Liver (tissue), 8 donors: ENCODE measurements at regions not wholly inside any gene's neighbourhood (a gene's known extent, or its start where the extent isn't known, plus 50 kb on each side); places are given as distances from the start of the nearest gene placed in this dataset.

ENCODE experiments used
- DNase-seq: peaks from one replicate; pipeline ENCODE4 v3.0.0-alpha.2; 2017; ENCODE audit warnings: low spot score
- H3K27ac ChIP-seq, 2 donors: one replicate each; pipeline ENCODE4 v1.7.0; 2013; ENCODE audit warnings: inconsistent platforms in 2 of 2, low read length in 2 of 2, control low read depth in 1 of 2, low read depth in 1 of 2, mild to moderate bottlenecking in 1 of 2
- H3K27me3 ChIP-seq, 4 donors: one replicate each; pipeline versions ENCODE4 v1.6.1 to v1.7.0; 2013; ENCODE audit warnings: low read length in 3 of 4, inconsistent platforms in 1 of 4, mild to moderate bottlenecking in 1 of 4, moderate library complexity in 1 of 4; ENCODE audit not compliant: control insufficient read depth in 4 of 4, insufficient read depth in 4 of 4
- H3K36me3 ChIP-seq, 4 donors: one replicate each; pipeline versions ENCODE4 v1.6.1 to v1.7.0; 2013; ENCODE audit warnings: low read length in 3 of 4, mild to moderate bottlenecking in 3 of 4, low read depth in 1 of 4, moderate library complexity in 1 of 4; ENCODE audit not compliant: control insufficient read depth in 4 of 4, insufficient read depth in 3 of 4
- H3K4me1 ChIP-seq, 4 donors: one replicate each; pipeline versions ENCODE4 v1.6.1 to v1.7.0; 2013; ENCODE audit warnings: low read length in 3 of 4, mild to moderate bottlenecking in 3 of 4, moderate library complexity in 1 of 4; ENCODE audit not compliant: control insufficient read depth in 4 of 4, insufficient read depth in 4 of 4
- H3K4me3 ChIP-seq, 3 donors: one replicate each; pipeline versions ENCODE4 v1.6.1 to v1.7.0; 2013; ENCODE audit warnings: low read length in 3 of 3, control low read depth in 1 of 3, low read depth in 1 of 3, mild to moderate bottlenecking in 1 of 3
- H3K9ac ChIP-seq, 2 donors: one replicate each; pipeline ENCODE4 v1.7.0; 2013; ENCODE audit warnings: low read length in 2 of 2, mild to moderate bottlenecking in 2 of 2, moderate library complexity in 2 of 2, control low read depth in 1 of 2, low read depth in 1 of 2
- H3K9me3 ChIP-seq, 4 donors: one replicate each; pipeline versions ENCODE4 v1.6.1 to v1.7.0; 2013; ENCODE audit warnings: low read length in 3 of 4; ENCODE audit not compliant: control insufficient read depth in 4 of 4
- EGR1 ChIP-seq, 2 donors: IDR thresholded peaks; 2 replicates each; pipeline ENCODE4 v1.6.1; 2016 to 2018; ENCODE audit warnings: antibody characterized with exemption in 2 of 2, low read depth in 2 of 2
- FOXA1 ChIP-seq: IDR thresholded peaks from 2 replicates; pipeline ENCODE4 v1.6.1; 2016; ENCODE audit warnings: antibody characterized with exemption
- FOXA2 ChIP-seq: IDR thresholded peaks from 2 replicates; pipeline ENCODE4 v1.6.1; 2016; ENCODE audit warnings: antibody characterized with exemption
- GABPA ChIP-seq, 2 donors: IDR thresholded peaks in 1 of 2; conservative IDR thresholded peaks in 1 of 2; 2 replicates each; pipeline ENCODE4 v1.6.1; 2016; ENCODE audit warnings: antibody characterized with exemption in 2 of 2, mild to moderate bottlenecking in 1 of 2, moderate library complexity in 1 of 2
- HNF4A ChIP-seq, 2 donors: conservative IDR thresholded peaks; 2 replicates each; pipeline ENCODE4 v1.6.1; 2016; ENCODE audit warnings: antibody characterized with exemption in 2 of 2, mild to moderate bottlenecking in 2 of 2
- HNF4G ChIP-seq: IDR thresholded peaks from 2 replicates; pipeline ENCODE4 v1.6.1; 2016; ENCODE audit warnings: antibody characterized with exemption
- JUND ChIP-seq, 2 donors: IDR thresholded peaks; 2 replicates each; pipeline ENCODE4 v1.6.1; 2016; ENCODE audit warnings: antibody characterized with exemption in 2 of 2
- NR2F2 ChIP-seq: IDR thresholded peaks from 2 replicates; pipeline ENCODE4 v1.6.1; 2016; ENCODE audit warnings: antibody characterized with exemption
- RAD21 ChIP-seq, 2 donors: IDR thresholded peaks; 2 replicates each; pipeline ENCODE4 v1.6.1; 2016; ENCODE audit warnings: antibody characterized with exemption in 2 of 2, mild to moderate bottlenecking in 2 of 2
- RXRA ChIP-seq, 2 donors: IDR thresholded peaks; 2 replicates each; pipeline ENCODE4 v1.6.1; 2017 to 2018; ENCODE audit warnings: antibody characterized with exemption in 2 of 2, mild to moderate bottlenecking in 1 of 2
- SP1 ChIP-seq: IDR thresholded peaks from 2 replicates; pipeline ENCODE4 v1.6.1; 2018; ENCODE audit warnings: antibody characterized with exemption, mild to moderate bottlenecking
- TAF1 ChIP-seq: conservative IDR thresholded peaks from 2 replicates; pipeline ENCODE4 v1.6.1; 2016; ENCODE audit warnings: antibody characterized with exemption, mild to moderate bottlenecking
- YY1 ChIP-seq: IDR thresholded peaks from 2 replicates; pipeline ENCODE4 v1.6.1; 2016; ENCODE audit warnings: antibody characterized with exemption, mild to moderate bottlenecking
- WGBS: extraction: QIAGEN DNeasy Blood & Tissue Kit; methylation state at CpG from one replicate; pipeline ENCODE4 v1.1.7; 2013; 5-methylcytosine and 5-hydroxymethylcytosine counted together
- TF ChIP-seq, protein P1 (sequence below): IDR thresholded peaks from 2 replicates; pipeline ENCODE4 v1.6.1; 2016; ENCODE audit warnings: antibody characterized with exemption, mild to moderate bottlenecking
- TF ChIP-seq, protein P2 (sequence below): IDR thresholded peaks from 2 replicates; pipeline ENCODE4 v1.6.1; 2016; ENCODE audit warnings: antibody characterized with exemption
- TF ChIP-seq, protein P3 (sequence below): fragments of 150-350 bp; IDR thresholded peaks from 2 replicates; pipeline ENCODE4 v1.5.1; 2017; ENCODE audit warnings: improper control_type of control experiment, low read depth, low read length; ENCODE audit not compliant: missing input control
- TF ChIP-seq, protein P4 (sequence below): IDR thresholded peaks from 2 replicates; pipeline ENCODE4 v1.6.1; 2016; ENCODE audit warnings: antibody characterized with exemption
- TF ChIP-seq, protein P5 (sequence below): IDR thresholded peaks from 2 replicates; pipeline ENCODE4 v1.6.1; 2016; ENCODE audit warnings: antibody characterized with exemption
- donor health status: healthy.
- donor health status: healthy.
- donor health status: healthy.
- donor health status: healthy.
- donor health status: healthy.

DNA sequence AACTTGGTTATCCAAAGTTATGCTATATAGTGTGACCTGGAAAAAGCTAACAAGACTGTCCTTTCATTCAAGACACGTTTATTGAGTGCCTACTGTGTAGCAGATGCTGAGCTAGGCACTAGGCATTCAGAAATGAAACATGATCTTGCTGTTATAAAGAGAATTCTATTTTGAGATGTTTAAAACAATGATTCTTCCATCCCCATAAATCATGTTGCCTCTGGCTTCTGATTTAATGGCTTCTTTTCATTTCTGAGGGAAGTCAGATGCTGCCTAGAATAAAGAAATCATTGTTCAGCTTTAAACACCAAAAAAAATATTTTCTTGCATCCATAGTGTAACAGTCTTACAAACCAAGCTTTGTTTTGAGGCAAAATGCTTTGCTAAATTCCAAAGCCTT lies 620.9 kb upstream of the UBE2E2 start:
- no peak overlapping the region for H3K27ac ChIP-seq
- no peak overlapping the region for H3K9ac ChIP-seq
- no peak for DNase-seq
- no peak overlapping the region for H3K4me3 ChIP-seq
- H3K4me1 ChIP-seq = no peaks in the 10 kb centered on the region
- TF ChIP-seq, protein P1, sequence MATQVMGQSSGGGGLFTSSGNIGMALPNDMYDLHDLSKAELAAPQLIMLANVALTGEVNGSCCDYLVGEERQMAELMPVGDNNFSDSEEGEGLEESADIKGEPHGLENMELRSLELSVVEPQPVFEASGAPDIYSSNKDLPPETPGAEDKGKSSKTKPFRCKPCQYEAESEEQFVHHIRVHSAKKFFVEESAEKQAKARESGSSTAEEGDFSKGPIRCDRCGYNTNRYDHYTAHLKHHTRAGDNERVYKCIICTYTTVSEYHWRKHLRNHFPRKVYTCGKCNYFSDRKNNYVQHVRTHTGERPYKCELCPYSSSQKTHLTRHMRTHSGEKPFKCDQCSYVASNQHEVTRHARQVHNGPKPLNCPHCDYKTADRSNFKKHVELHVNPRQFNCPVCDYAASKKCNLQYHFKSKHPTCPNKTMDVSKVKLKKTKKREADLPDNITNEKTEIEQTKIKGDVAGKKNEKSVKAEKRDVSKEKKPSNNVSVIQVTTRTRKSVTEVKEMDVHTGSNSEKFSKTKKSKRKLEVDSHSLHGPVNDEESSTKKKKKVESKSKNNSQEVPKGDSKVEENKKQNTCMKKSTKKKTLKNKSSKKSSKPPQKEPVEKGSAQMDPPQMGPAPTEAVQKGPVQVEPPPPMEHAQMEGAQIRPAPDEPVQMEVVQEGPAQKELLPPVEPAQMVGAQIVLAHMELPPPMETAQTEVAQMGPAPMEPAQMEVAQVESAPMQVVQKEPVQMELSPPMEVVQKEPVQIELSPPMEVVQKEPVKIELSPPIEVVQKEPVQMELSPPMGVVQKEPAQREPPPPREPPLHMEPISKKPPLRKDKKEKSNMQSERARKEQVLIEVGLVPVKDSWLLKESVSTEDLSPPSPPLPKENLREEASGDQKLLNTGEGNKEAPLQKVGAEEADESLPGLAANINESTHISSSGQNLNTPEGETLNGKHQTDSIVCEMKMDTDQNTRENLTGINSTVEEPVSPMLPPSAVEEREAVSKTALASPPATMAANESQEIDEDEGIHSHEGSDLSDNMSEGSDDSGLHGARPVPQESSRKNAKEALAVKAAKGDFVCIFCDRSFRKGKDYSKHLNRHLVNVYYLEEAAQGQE = no peak
- no peaks in the 10 kb centered on the region for H3K36me3 ChIP-seq
- H3K9me3 ChIP-seq = no peaks in the 10 kb centered on the region
- peaks cover 0 to 3% (median 0%) of the 10 kb centered on the region in 4 donors for H3K27me3 ChIP-seq
- WGBS = 34% methylated on average over 1 of the region's 1 CpG

DNA sequence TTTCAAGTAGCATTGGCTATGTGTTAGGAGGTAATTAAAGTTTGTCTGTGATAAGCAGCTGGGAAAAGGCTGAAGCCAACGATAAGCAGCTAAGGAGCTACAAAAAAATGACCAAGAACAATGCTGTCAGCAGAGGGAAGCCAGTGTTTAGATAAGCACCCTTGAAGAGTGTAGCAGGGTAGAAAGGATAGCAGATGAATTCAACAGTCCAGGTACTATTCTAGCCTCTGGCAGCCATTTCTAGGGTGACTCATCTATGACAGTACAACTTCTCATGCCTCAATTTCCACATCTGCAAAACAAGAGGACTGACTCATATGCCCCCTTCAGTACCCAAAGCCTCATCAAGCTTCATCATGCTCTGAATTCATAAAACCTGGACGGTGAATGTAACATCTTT lies 617.6 kb upstream of the UBE2E2 start:
- no peak for DNase-seq
- H3K27me3 ChIP-seq = peaks cover 0 to 3% (median 0%) of the 10 kb centered on the region in 4 donors
- no peaks in the 10 kb centered on the region for H3K9me3 ChIP-seq
- no peaks in the 10 kb centered on the region for H3K4me1 ChIP-seq
- no peak overlapping the region for H3K27ac ChIP-seq
- no peak overlapping the region for H3K9ac ChIP-seq
- no peak for TF ChIP-seq FOXA2
- no peak for TF ChIP-seq HNF4A (conservative IDR thresholded peaks at IDR 0.05)
- no peak for TF ChIP-seq HNF4G
- no peak for TF ChIP-seq EGR1 (IDR thresholded peaks at IDR 0.05; ENCODE audit: low read depth in 2 of 2)
- no peak for TF ChIP-seq RAD21 (IDR thresholded peaks at IDR 0.05)
- TF ChIP-seq, protein P2, sequence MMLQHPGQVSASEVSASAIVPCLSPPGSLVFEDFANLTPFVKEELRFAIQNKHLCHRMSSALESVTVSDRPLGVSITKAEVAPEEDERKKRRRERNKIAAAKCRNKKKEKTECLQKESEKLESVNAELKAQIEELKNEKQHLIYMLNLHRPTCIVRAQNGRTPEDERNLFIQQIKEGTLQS = no peak
- no peak for TF ChIP-seq RXRA (IDR thresholded peaks at IDR 0.05)
- TF ChIP-seq, protein P3, sequence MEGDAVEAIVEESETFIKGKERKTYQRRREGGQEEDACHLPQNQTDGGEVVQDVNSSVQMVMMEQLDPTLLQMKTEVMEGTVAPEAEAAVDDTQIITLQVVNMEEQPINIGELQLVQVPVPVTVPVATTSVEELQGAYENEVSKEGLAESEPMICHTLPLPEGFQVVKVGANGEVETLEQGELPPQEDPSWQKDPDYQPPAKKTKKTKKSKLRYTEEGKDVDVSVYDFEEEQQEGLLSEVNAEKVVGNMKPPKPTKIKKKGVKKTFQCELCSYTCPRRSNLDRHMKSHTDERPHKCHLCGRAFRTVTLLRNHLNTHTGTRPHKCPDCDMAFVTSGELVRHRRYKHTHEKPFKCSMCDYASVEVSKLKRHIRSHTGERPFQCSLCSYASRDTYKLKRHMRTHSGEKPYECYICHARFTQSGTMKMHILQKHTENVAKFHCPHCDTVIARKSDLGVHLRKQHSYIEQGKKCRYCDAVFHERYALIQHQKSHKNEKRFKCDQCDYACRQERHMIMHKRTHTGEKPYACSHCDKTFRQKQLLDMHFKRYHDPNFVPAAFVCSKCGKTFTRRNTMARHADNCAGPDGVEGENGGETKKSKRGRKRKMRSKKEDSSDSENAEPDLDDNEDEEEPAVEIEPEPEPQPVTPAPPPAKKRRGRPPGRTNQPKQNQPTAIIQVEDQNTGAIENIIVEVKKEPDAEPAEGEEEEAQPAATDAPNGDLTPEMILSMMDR = no peak
- no peak for TF ChIP-seq FOXA1
- TF ChIP-seq YY1 = no peak
- TF ChIP-seq SP1 = no peak
- TF ChIP-seq, protein P4, sequence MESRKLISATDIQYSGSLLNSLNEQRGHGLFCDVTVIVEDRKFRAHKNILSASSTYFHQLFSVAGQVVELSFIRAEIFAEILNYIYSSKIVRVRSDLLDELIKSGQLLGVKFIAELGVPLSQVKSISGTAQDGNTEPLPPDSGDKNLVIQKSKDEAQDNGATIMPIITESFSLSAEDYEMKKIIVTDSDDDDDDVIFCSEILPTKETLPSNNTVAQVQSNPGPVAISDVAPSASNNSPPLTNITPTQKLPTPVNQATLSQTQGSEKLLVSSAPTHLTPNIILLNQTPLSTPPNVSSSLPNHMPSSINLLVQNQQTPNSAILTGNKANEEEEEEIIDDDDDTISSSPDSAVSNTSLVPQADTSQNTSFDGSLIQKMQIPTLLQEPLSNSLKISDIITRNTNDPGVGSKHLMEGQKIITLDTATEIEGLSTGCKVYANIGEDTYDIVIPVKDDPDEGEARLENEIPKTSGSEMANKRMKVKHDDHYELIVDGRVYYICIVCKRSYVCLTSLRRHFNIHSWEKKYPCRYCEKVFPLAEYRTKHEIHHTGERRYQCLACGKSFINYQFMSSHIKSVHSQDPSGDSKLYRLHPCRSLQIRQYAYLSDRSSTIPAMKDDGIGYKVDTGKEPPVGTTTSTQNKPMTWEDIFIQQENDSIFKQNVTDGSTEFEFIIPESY = no peak
- no peak for TF ChIP-seq NR2F2
- TF ChIP-seq, protein P1 = no peak
- TF ChIP-seq TAF1 = no peak
- no peak for TF ChIP-seq JUND (IDR thresholded peaks at IDR 0.05)
- TF ChIP-seq, protein P5, sequence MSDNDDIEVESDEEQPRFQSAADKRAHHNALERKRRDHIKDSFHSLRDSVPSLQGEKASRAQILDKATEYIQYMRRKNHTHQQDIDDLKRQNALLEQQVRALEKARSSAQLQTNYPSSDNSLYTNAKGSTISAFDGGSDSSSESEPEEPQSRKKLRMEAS = no peak
- TF ChIP-seq GABPA (IDR thresholded peaks at IDR 0.05 in 1 of 2, conservative IDR thresholded peaks at IDR 0.05 in 1 of 2) = no peak
- H3K4me3 ChIP-seq = no peak overlapping the region
- WGBS = 56% methylated on average over 2 of the region's 2 CpGs
- H3K36me3 ChIP-seq = no peaks in the 10 kb centered on the region
